Activated CD8-positive, alpha-beta memory T cell treated with anti-CD3 and anti-CD28 coated beads for 24 hours (primary cell): ENCODE measurements at regions not wholly inside any gene's neighbourhood (a gene's known extent, or its start where the extent isn't known, plus 50 kb on each side); places are given as distances from the start of the nearest gene placed in this dataset.
A peak's percentile ranks its signal among the peaks of the same experiment; 100 is the strongest.

Experiments used
- DNase-seq: peaks from one replicate; pipeline ENCODE4 v3.0.0-alpha.2; 2020

GRCh38 chr2:236963631-236964182, 122.0 kb upstream of the COPS8 start:
- DNase-seq, result no peak

DNA sequence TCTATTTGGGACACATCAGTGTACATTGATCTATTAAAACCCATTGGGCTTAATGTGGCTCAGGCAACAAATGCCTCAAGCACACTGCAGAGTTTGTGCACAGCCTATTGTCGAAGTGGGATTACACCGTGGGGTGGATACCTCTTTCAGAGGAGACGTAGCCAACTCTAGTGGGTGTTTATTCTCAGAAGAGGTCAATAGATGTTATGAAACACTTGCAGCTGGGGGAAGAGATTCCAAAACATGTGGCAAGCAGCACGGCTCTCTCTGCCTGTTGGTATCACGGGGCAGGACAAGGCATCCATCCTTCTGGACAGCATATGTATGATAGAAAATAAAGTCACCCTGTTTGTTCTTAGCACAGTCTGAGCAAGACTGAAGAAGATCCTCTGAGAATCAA, 121.4 kb upstream of the COPS8 start:
- DNase-seq, result no peak

DNA sequence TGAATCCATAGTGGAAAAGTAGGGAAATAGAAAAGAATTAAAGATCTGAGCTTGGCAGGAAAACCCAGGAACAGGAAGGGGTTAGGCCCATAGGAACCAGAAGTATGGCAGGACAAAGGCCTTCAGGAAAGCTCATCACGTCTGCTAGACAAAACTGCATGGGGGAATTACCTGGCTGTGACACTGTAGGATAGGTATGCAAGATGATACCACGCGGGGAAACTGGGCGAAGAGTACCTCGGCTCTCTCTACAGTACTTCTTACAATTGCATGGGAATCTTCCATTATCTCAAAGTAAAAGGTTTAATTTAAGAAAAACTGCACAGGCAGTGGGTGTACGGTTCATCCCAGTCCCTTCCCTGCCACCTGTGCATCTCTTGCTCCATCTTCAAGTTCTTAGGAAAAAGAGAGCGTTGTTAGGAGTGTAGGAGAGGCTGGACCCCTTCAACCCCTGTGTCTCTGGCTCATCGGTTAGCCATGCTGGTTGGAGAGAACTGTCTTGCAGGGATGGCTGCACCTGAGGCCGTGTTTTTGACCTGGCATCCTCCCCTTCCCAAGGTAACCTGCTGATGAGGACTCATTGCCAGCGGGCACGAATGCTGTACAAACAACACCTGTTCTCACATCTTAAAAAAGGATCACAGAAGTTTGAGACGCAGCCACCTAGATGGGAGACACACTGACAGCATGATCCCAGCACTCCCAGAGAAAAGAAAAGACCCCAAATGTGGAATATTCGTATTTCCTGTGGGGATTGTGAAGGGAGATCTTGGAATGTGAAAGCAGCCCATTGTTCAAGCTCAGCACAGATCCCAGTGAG, 120.5 kb upstream of the COPS8 start:
- no peak for DNase-seq

- DNase-seq, result no peak
These were observed 119.9 kb upstream of the COPS8 start for GRCh38 chr2:236965841-236966096.

GRCh38 chr2:236967499-236967783, 118.2 kb upstream of the COPS8 start:
- no peak for DNase-seq

GRCh38 chr2:236968101-236968879, 117.4 kb upstream of the COPS8 start:
- no peak for DNase-seq

- DNase-seq, result no peak
These were observed 116.7 kb upstream of the COPS8 start for GRCh38 chr2:236968880-236969534.

GRCh38 chr2:236969767-236970655, 115.7 kb upstream of the COPS8 start:
- DNase-seq, result no peak

DNA sequence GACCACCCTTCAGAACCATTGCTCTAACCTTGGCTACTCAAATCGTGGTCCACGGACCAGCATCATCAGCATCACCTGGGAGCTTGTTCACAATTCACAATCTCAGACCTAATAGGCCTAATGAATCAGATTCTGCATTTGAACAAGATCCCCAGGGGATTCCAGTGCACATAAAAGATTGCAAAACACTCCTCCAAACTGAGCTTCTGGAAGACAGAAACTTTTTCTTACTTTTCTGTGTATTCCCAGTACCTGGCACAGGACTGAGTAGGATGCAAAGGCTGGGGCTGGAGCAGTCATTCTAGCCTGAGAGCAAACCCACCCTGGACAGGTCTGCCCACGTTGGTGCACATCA, 115.1 kb upstream of the COPS8 start:
- no peak for DNase-seq

GRCh38 chr2:236971131-236971821, 114.4 kb upstream of the COPS8 start:
- peak; percentile 17 for DNase-seq

GRCh38 chr2:236971919-236972381, 113.7 kb upstream of the COPS8 start:
- no peak for DNase-seq

DNA sequence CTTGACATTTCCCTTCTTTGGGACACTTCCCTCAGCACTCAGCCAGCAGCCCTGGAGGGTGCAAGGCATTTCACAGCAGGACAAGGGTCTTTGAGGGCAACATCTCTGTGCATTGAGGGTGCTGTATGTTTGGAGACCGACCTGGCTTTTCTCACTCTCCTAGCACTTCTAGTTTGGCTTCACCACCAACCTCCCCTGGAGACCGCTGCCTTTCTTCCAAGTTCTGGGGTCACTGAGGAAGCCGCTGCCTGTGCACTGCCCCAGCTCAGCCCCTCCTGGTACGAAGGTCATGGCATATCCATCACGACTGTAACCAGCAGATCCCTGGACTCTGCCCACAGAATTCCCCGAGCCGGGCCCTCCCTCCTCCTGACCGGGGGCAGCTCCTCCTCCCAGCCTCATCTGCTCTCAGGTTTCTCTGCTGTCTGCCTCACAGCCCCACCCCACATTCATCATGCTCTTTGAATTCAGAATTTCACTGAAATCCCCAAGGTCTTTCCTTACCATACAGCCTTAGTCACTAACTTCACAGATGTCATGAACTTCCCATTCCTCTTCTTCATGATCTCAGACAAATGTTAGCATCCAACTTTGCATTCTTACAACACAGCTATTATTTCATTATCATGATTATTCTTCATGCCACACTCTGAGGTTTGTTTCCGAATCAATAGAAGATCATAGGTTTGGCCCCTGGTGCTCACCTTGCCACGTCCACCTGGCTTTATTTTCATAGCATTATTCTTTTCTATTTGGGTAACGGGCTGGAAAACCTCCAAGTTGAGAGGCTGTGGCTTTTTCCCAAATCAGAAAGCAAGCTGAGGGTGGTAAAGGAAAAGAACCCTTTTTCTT, 113.0 kb upstream of the COPS8 start:
- DNase-seq, result peak; percentile 33

DNA sequence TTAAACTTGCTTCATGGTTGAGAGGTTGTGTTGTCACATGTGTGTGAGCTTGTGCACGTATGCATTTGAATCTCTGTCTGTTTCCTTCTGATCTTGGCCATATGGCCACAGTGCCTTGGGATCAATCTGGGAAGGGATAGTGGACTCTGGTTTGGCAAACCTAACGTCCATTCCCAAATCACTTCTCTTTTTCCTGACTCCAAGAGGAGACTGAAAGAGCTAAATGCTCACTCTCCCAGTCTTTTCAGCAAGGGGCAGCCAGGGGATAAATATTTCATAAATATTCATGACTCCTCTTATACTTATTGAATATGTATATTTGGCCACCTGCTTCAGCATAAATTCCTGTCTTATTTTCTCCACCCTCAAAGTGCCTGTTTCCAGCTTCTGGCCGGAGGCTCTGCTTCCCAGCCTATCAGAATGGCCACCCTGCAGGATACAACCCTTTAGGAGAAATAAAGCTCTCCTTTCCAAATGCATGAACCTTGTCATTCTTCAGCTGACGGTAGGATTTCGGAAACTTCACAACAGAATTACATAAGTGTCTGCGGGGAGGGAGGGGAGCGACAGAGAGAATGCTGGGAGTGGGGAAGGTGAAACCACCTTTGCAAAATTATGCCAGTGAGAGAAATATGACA, 112.2 kb upstream of the COPS8 start:
- DNase-seq, result no peak

GRCh38 chr2:236974148-236974547, 111.5 kb upstream of the COPS8 start:
- no peak for DNase-seq

GRCh38 chr2:236974752-236975151, 110.9 kb upstream of the COPS8 start:
- DNase-seq, result peak; percentile 30

DNA sequence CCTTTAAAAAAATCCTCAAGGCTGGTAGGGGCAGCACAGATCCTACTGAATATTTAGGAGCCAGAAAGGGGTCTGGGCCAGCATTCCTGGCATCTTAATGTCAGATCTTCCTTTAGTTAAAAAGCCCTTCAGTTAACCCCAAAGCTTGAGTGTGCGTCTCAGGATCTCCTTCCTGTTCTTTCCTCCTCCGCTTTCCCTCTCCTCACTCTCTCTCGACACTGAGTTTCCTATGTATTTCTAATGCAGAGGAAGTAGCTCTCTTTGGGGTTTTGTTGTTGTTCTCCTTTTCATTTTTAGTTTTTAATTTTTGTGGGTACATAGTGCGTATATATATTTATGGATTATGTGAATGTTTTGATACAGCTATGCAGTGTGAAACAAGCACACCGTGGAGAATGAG, 109.9 kb upstream of the COPS8 start:
- peak; percentile 5 for DNase-seq

GRCh38 chr2:236976266-236977062, 109.2 kb upstream of the COPS8 start:
- DNase-seq, result no peak

GRCh38 chr2:236977063-236977851, 108.4 kb upstream of the COPS8 start:
- DNase-seq, result peak; percentile 7

- no peak for DNase-seq
These were observed 107.8 kb upstream of the COPS8 start for GRCh38 chr2:236977852-236978398.
